ENCODE measurements at regions not wholly inside any gene's neighbourhood (a gene's known extent, or its start where the extent isn't known, plus 50 kb on each side); places are given as distances from the start of the nearest gene placed in this dataset.

GRCh38 chr10:43803791-43804190 lies 155.1 kb upstream of the ZNF32 start:
- TF ChIP-seq CTCF (IDR thresholded peaks at IDR 0.05; ENCODE audit: low read depth, low read length, missing input control) (no peak), TAF1 (conservative IDR thresholded peaks at IDR 0.05) (no peak), YY1 (IDR thresholded peaks at IDR 0.05) (no peak), HNF4G (IDR thresholded peaks at IDR 0.05) (no peak), JUND (IDR thresholded peaks at IDR 0.05) (no peak), REST (IDR thresholded peaks at IDR 0.05) (no peak), GABPA (IDR thresholded peaks at IDR 0.05 in 1 of 2, conservative IDR thresholded peaks at IDR 0.05 in 1 of 2) (no peak)

Measured in liver (tissue), 3 donors.